Mesendoderm (in vitro differentiated cells): ENCODE measurements at regions not wholly inside any gene's neighbourhood (a gene's known extent, or its start where the extent isn't known, plus 50 kb on each side); places are given as distances from the start of the nearest gene placed in this dataset.

Experiments
- DNase-seq: peaks from one replicate; pipeline ENCODE4 v3.0.0; 2013
- H2AK5ac ChIP-seq: 2 replicates; pipeline ENCODE4 v1.6.1; 2013; ENCODE audit warnings: low read length, inconsistent platforms
- H2BK120ac ChIP-seq: 2 replicates; pipeline ENCODE4 v1.6.1; 2013; ENCODE audit warnings: low read depth, mild to moderate bottlenecking, low read length, moderate library complexity, mixed read lengths
- H2BK15ac ChIP-seq: replicated peaks from 2 replicates; pipeline ENCODE4 v1.6.1; 2013; ENCODE audit warnings: low read depth, mild to moderate bottlenecking, moderate library complexity
- H2BK5ac ChIP-seq: 2 replicates; pipeline ENCODE4 v1.6.1; 2013; ENCODE audit warnings: low read length, inconsistent platforms
- H3K18ac ChIP-seq: 2 replicates; pipeline ENCODE4 v1.6.1; 2013; ENCODE audit warnings: mild to moderate bottlenecking, low read length, mixed read lengths
- H3K23ac ChIP-seq: one replicate; pipeline ENCODE4 v1.6.1; 2013; ENCODE audit warnings: low read length
- H3K27ac ChIP-seq: 2 replicates; pipeline ENCODE4 v1.5.1; 2013; ENCODE audit warnings: low read depth, mild to moderate bottlenecking, inconsistent platforms, low read length, moderate library complexity
- H3K27me3 ChIP-seq: 2 replicates; pipeline ENCODE4 v1.6.1; 2013; ENCODE audit warnings: low read length, control low read depth, mild to moderate bottlenecking, inconsistent platforms; ENCODE audit not compliant: insufficient read depth, poor library complexity
- H3K36me3 ChIP-seq: 2 replicates; pipeline ENCODE4 v1.6.1; 2013; ENCODE audit warnings: low read length, inconsistent platforms; ENCODE audit not compliant: control insufficient read depth, insufficient read depth
- H3K4ac ChIP-seq: one replicate; pipeline ENCODE4 v1.6.1; 2013; ENCODE audit warnings: low read depth, mild to moderate bottlenecking, low read length, moderate library complexity
- H3K4me1 ChIP-seq: 2 replicates; pipeline ENCODE4 v1.6.1; 2013; ENCODE audit warnings: low read depth, low read length, inconsistent platforms; ENCODE audit not compliant: control insufficient read depth
- H3K4me2 ChIP-seq: 2 replicates; pipeline ENCODE4 v1.6.1; 2013; ENCODE audit warnings: low read length
- H3K4me3 ChIP-seq: 2 replicates; pipeline ENCODE4 v1.5.1; 2013; ENCODE audit warnings: mild to moderate bottlenecking, low read length
- H3K56ac ChIP-seq: one replicate; pipeline ENCODE4 v1.6.1; 2013; ENCODE audit warnings: low read length
- H3K79me1 ChIP-seq: 2 replicates; pipeline ENCODE4 v1.6.1; 2013; ENCODE audit warnings: low read length, inconsistent platforms
- H3K79me2 ChIP-seq: 2 replicates; pipeline ENCODE4 v1.6.1; 2013; ENCODE audit warnings: mild to moderate bottlenecking, low read length; ENCODE audit not compliant: control insufficient read depth, insufficient read depth
- H3K9ac ChIP-seq: 2 replicates; pipeline ENCODE4 v1.6.1; 2013; ENCODE audit warnings: low read length, inconsistent platforms
- H4K5ac ChIP-seq: one replicate; pipeline ENCODE4 v1.6.1; 2013; ENCODE audit warnings: low read length
- H4K8ac ChIP-seq: one replicate; pipeline ENCODE4 v1.6.1; 2013; ENCODE audit warnings: low read depth, mild to moderate bottlenecking, control low read depth, low read length, moderate library complexity
- WGBS: extraction: QIAGEN DNeasy Blood & Tissue Kit; methylation state at CpG from one replicate; pipeline ENCODE4 v1.1.7; 2013; ENCODE audit warnings: low lambda C conversion rate, missing lambda C conversion rate; ENCODE audit not compliant: insufficient coverage; ENCODE audit errors: extremely low coverage; 5-methylcytosine and 5-hydroxymethylcytosine counted together

GRCh38 chr5:14003936-14004335 lies 59.4 kb upstream of the DNAH5 start:
- Histone ChIP-seq H4K5ac (no peak overlapping the region), H4K8ac (no peak overlapping the region), H2AK5ac (no peak overlapping the region), H3K23ac (no peak overlapping the region), H3K79me2 (no peaks in the 10 kb centered on the region), H3K9ac (no peak overlapping the region), H3K27ac (no peak overlapping the region), H3K4me1 (no peaks in the 10 kb centered on the region), H3K18ac (no peak overlapping the region), H3K56ac (no peak overlapping the region), H3K4me3 (no peak overlapping the region), H3K36me3 (no peaks in the 10 kb centered on the region), H2BK15ac (no peak overlapping the region), H3K4me2 (no peak overlapping the region), H3K27me3 (no peaks in the 10 kb centered on the region), H3K79me1 (no peaks in the 10 kb centered on the region), H3K4ac (no peak overlapping the region), H2BK120ac (no peak overlapping the region), H2BK5ac (no peak overlapping the region)
- WGBS: no CpG with 5 or more reads among the region's 4 CpGs
- DNase-seq: no peak

DNA sequence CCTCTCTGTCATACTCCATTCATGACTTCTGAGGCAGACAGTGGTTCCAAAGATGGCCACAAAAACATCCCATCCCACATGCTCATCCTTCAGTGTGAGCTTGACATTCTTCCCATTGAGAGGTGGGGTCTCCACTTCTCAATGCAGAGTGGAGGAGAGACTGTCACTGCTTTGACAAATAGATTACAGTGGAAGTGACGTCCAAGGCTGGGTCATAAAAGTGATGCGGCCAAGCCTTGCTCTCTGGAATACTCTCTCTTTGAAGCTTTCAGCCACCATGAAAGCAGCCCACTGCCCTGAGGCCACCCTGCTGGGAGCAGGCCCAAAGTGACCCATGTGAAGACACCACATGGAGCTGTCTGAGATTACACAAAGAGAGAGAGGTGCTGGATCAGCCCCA lies 59.0 kb upstream of the DNAH5 start:
- Histone ChIP-seq H3K4me1 (no peaks in the 10 kb centered on the region), H2BK15ac (no peak overlapping the region), H4K5ac (no peak overlapping the region), H3K27me3 (no peaks in the 10 kb centered on the region), H2BK120ac (no peak overlapping the region), H3K27ac (no peak overlapping the region), H3K56ac (no peak overlapping the region), H2BK5ac (no peak overlapping the region), H3K4ac (no peak overlapping the region), H3K79me1 (no peaks in the 10 kb centered on the region), H4K8ac (no peak overlapping the region), H3K79me2 (no peaks in the 10 kb centered on the region), H3K36me3 (no peaks in the 10 kb centered on the region), H3K4me2 (no peak overlapping the region), H3K4me3 (no peak overlapping the region), H3K9ac (no peak overlapping the region), H3K23ac (no peak overlapping the region), H2AK5ac (no peak overlapping the region), H3K18ac (no peak overlapping the region)
- no peak for DNase-seq
- no CpG with 5 or more reads among the region's 2 CpGs for WGBS

- H3K9ac ChIP-seq: no peak overlapping the region
- no peak overlapping the region for H3K4ac ChIP-seq
- H3K23ac ChIP-seq: no peak overlapping the region
- no peak overlapping the region for H3K56ac ChIP-seq
- H3K27ac ChIP-seq: no peak overlapping the region
- no peak for DNase-seq
- no peak overlapping the region for H2BK15ac ChIP-seq
- peaks cover 2% of the 10 kb centered on the region for H3K4me1 ChIP-seq
- H3K79me1 ChIP-seq: no peaks in the 10 kb centered on the region
- H3K4me2 ChIP-seq: no peak overlapping the region
- H4K8ac ChIP-seq: no peak overlapping the region
- no peaks in the 10 kb centered on the region for H3K79me2 ChIP-seq
- no peaks in the 10 kb centered on the region for H3K27me3 ChIP-seq
- no CpG with 5 or more reads among the region's 4 CpGs for WGBS
- H4K5ac ChIP-seq: no peak overlapping the region
- H2BK120ac ChIP-seq: no peak overlapping the region
- H3K36me3 ChIP-seq: no peaks in the 10 kb centered on the region
- H3K4me3 ChIP-seq: no peak overlapping the region
- H2AK5ac ChIP-seq: no peak overlapping the region
- no peak overlapping the region for H2BK5ac ChIP-seq
- no peak overlapping the region for H3K18ac ChIP-seq
Measured at GRCh38 chr5:13998254-13998653, 53.8 kb upstream of the DNAH5 start.

- Histone ChIP-seq H2AK5ac (no peak overlapping the region), H4K8ac (no peak overlapping the region), H2BK15ac (no peak overlapping the region), H3K79me1 (no peaks in the 10 kb centered on the region), H2BK5ac (no peak overlapping the region), H4K5ac (no peak overlapping the region), H3K79me2 (no peaks in the 10 kb centered on the region), H3K36me3 (no peaks in the 10 kb centered on the region), H3K4me1 (peaks cover 2% of the 10 kb centered on the region), H2BK120ac (no peak overlapping the region), H3K23ac (no peak overlapping the region), H3K56ac (no peak overlapping the region), H3K4ac (no peak overlapping the region), H3K4me2 (no peak overlapping the region), H3K9ac (no peak overlapping the region), H3K18ac (no peak overlapping the region), H3K27ac (no peak overlapping the region), H3K4me3 (no peak overlapping the region), H3K27me3 (no peaks in the 10 kb centered on the region)
- no peak for DNase-seq
- no CpG with 5 or more reads among the region's 2 CpGs for WGBS
Measured at GRCh38 chr5:13997514-13997913, 53.0 kb upstream of the DNAH5 start.

DNA sequence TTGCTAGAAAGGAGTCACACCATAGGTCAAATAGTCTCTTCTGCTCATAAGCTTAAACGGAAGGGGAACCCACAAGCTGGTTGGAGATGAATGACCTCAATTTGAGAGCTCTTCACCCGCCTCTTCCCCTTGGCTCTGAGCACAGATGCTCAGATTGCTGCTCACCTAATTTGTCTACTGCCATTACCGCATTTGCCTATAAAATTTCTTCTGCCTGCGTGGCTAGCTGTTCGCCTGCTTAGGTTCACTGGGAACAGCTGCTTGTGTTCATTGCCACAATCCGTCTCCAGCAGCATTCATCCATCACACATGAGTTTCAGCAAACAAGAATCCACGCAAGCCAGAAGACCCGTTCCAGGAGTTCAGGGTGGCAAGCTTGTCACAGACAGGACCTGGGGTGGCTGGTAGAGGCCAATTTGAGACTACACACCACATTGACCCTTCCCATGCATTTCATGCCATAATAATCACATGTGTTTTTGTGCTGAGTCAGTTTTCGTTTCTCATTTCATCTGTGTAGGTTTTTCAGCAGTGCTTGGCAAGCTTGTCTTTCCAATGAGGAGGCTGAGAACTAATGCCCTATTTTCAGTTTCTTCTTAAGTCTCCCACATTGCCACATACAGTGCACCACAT lies 50.2 kb upstream of the DNAH5 start:
- H3K4me3 ChIP-seq: no peak overlapping the region
- peaks cover 2% of the 10 kb centered on the region for H3K4me1 ChIP-seq
- no peaks in the 10 kb centered on the region for H3K79me1 ChIP-seq
- no peak for DNase-seq
- H3K36me3 ChIP-seq: no peaks in the 10 kb centered on the region
- no peak overlapping the region for H3K9ac ChIP-seq
- no peak overlapping the region for H3K18ac ChIP-seq
- no peak overlapping the region for H3K56ac ChIP-seq
- no peak overlapping the region for H2BK15ac ChIP-seq
- H2BK120ac ChIP-seq: no peak overlapping the region
- no peaks in the 10 kb centered on the region for H3K27me3 ChIP-seq
- H4K5ac ChIP-seq: no peak overlapping the region
- no peak overlapping the region for H3K4ac ChIP-seq
- no peak overlapping the region for H3K23ac ChIP-seq
- H3K79me2 ChIP-seq: no peaks in the 10 kb centered on the region
- no peak overlapping the region for H2BK5ac ChIP-seq
- H2AK5ac ChIP-seq: no peak overlapping the region
- no peak overlapping the region for H4K8ac ChIP-seq
- H3K4me2 ChIP-seq: no peak overlapping the region
- WGBS: no CpG with 5 or more reads among the region's 9 CpGs
- no peak overlapping the region for H3K27ac ChIP-seq
